HG03457 (cell line): ENCODE measurements at regions not wholly inside any gene's neighbourhood (a gene's known extent, or its start where the extent isn't known, plus 50 kb on each side); places are given as distances from the start of the nearest gene placed in this dataset.

ENCODE experiments used
- ATAC-seq: cut with Tn5 transposase; IDR thresholded peaks from one replicate; pipeline ENCODE4 v1.9.1; 2021; ENCODE audit warnings: moderate number of reproducible peaks; ENCODE audit not compliant: unreplicated experiment

- no peak for ATAC-seq
Measured at GRCh38 chr4:13190093-13190721, 293.9 kb downstream of the RAB28 start.

DNA sequence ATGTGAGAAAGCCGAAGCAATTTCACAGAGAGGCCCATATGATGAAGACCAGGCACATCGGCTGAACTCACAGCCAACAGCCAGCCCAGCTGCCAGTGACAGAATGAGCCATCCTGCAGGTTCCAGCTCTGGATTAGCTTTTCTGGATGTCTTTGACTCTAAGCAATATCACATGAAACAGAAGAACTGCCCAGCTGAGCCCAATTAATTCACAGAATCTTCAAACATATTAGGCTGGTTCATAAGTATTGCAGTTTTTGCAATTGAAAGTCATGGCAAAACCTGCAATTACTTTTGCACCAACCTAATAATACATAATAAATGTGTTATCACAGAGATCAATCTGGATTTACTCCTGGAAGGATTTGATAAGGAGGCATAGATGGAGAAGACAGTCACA is 299.9 kb downstream of the RAB28 start:
- no peak for ATAC-seq

- ATAC-seq, result no peak
Measured at GRCh38 chr4:13182133-13182532, 302.0 kb downstream of the RAB28 start.

- ATAC-seq, result no peak
Measured at GRCh38 chr4:13181681-13182080, 302.5 kb downstream of the RAB28 start.

GRCh38 chr4:13180701-13181100 is 303.4 kb downstream of the RAB28 start:
- no peak for ATAC-seq

DNA sequence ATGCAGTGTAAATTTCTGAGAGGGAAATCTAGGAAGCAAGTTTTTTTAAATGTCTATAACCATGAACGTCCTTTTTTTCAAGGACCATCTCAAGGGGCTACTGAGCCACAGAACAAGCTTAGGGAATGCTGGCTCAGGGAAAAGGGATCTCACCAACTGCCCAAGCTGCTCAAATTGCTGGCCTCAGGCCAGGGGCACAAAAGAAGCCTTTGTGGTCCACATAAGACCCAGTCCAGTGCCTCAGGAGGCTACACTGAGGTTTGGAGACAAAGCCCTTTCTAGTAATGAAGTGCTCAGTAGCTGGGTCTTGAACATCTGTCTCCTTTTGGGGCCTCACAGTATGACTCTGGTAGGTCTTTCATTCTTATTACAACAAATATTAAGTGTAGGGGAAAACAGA is 305.5 kb downstream of the RAB28 start:
- no peak for ATAC-seq

GRCh38 chr4:13176741-13177142 is 307.4 kb downstream of the RAB28 start:
- ATAC-seq, result no peak

DNA sequence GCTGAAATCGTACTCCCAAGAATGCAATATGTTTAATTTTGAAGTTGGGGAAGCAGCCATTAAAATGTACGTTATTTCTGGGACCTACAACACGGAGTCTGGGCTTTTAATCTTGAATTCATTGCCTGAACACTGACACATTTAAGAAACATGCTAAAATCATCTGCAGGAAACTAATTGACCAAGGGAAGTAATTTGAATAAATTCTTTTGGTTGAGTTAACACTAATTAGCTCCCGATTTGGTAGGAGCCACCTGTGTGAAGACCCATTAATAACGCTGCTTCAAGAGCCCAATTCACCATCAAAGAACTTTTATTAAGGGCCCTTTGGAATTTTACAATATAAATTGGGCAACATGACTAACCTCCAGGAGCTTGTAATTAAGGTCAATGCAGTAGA is 309.2 kb downstream of the RAB28 start:
- no peak for ATAC-seq

- no peak for ATAC-seq
Measured at GRCh38 chr4:13174001-13174400, 310.1 kb downstream of the RAB28 start.

DNA sequence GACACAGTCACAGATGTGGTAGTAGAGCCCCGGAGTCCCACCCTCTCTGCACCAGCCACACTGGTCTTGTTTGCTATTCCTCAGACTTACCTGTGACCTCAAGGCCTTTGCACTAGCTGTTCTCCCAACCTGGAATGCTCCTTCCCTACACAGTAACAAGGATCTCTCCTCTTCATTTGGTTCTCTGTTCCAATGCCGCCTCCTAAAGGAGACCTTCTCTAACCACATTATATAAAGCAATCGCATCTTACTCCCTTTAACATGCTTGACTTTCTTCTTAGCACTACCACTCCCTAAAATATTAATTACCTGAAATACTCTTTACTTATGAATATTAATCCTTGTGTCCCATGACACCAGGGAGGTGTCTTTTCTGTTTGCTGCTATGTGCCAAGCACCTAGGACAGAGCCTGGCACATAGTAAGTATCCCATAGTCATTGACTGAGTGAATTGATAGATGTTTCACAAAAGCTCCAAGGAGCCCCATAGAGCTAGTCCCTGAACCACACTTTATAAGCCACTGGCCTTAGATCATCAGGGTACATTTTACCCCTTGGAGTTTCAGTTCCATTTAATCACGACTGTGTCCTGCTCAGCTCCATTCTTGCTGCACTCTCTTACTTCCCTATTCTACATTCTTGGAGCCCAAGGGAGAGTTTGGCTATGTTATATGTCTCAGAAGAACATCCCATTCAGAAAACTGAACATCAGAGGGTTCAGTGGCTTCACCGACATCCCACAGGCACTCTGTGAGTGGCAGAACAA is 312.7 kb downstream of the RAB28 start:
- no peak for ATAC-seq

DNA sequence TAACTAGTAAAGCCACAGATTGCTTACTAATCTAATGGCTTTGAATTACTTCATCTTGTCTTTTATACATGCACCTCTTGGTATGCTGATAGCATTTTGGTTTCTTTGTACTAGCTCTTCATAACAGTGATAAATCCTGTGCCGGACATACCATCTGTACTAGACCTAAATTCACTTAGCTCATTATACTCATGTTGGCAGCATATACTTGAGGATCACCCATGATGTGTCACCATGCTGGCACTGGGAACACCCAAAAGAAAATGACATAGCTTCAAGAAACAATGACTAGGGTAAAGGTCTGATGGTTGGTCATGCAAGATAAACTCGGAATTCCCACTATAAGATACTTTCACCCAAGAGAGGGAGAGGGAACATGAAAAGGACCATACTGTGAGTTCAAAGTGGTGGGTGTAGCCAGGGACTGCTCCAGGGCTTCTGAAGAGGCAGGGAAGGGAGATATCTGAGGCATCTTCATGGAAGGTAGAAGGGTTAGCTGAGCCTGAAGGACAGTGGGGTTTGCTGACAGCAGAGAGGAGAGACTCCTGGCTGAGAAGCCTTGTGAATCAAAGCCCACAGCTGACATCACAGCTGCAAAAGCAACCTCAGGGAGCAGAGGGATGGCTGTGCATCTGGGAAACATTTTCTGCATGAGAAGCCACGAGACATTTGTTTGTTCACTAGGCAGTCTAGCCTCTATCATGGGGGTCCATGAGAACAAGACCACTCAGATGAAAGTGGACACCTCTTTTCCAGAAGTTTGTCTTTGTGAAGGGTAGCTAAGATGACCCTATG is 314.2 kb downstream of the RAB28 start:
- ATAC-seq, result no peak

GRCh38 chr4:13168326-13168725 is 315.8 kb downstream of the RAB28 start:
- ATAC-seq, result no peak

GRCh38 chr4:13166214-13166613 is 317.9 kb downstream of the RAB28 start:
- no peak for ATAC-seq

- no peak for ATAC-seq
Measured at GRCh38 chr4:13164783-13165331, 319.3 kb downstream of the RAB28 start.

DNA sequence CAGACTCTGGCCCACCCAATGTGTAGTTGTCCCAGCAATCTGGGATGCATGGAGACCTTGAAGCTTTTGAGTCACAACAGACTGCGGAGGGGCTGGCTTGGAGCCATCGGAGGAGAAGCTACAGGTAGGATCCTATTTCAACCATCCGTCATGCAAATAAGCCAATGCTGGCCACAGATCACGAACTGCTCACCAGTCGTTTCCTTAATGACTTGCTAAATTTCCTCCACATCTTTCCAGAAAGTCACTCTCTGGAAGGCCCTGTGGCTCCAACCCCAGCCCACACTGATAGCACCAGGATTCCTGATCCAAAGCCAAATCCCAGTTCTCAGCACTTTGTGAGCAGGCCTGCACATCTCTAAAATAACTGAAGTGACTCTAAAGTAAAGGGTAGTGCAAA is 321.3 kb downstream of the RAB28 start:
- no peak for ATAC-seq

DNA sequence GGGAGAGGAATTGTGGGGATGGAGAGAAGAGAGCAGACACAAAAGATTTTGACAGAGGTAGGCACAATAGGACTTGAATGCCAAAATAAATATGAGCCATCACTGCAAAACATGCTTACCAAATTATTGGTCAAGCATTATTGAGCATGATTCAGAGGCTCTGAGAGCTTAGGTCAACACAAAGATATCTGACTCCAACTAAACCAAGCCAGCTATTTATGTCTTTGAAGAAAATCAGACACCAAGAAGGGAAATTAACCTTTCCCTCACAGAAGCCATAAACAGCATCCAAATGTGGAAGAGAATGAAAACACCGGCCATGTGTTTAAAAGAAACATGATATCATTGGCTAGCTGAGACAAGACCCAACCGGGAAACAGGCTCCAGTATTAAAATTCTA is 323.2 kb downstream of the RAB28 start:
- ATAC-seq, result no peak

DNA sequence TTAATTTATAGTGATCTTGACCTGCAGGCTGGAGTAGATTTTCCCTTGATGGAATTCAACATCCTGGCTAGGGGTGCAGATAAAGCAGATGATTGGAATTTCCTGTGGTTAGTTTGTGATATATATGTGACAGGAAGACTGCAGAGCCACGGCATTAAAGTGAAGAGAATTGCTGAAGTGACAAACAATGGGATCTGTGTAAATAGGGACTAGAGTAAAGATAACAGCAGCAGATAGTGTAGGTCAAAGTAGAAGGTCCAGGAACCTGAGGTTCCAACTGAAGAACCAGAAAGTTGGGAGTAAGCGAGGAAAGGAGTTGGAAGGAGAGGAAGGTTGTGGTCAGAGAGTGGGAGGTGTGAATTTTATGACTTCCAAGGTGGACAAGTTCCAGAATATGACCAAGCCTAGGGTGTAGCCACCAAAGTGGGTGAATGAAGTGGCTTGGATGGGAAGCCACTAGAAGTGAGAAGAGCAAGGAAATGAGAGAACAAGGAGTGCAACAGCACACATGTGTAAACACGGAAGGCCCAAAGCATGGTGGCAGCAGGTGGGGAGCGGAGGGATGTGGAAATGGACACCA is 325.0 kb downstream of the RAB28 start:
- ATAC-seq, result no peak

DNA sequence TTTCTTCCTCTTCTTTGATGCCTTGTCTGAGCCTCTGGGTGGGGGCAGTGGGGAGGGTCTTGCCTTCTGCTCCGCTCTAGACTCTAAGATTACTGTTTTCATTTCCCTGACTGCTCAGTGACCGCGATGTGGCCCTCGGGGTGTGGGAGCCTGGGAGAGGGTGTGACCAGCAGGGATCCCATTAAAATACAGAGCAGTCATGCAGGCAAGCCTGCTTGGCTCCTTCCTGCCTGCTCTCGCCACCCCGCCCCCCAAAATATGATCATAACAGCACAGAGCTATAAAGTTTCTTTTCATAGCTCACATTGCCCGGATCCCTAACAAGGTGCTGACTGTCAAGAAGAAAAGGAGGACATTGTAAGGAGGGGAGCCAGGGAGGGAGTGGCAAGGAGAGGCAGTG is 332.9 kb downstream of the RAB28 start:
- no peak for ATAC-seq

DNA sequence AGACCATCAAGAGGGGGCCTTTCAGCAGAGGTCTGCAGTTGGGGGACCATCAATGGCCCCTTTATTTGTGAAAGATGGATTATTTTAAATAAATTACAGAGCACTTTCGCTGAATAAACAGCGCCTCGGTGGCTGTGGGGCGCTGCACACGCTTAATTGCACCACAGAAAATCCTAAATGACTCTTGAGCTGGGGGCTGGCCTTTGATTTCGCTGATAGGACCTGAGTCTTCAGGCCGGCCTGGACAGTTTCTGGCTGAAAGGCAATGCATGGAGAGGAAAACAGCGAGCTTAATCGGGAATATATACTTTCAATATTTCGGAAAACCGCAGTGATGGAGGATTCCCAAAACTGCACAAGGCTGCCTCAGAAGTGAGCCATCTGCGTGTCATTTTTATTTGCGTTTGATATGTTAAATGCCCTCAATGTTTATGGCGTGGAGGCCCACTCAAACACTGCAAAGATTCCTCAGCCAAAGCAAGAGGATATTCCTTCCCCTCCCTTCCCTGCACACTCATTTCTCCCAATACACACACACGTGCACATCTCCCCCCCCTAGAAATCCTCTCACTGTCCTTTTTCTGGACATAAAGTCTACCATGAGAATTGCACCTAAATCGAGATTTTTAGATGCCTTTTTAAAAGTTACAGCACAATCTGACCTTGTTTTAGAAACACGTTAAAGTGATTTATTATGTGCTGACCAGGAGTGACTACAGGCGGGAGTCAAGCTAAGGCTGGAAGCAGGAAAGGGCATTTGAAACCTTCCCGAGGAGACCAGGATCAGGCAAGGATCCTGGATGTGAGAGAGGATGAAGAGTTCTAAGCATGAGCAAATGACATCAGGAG is 340.7 kb downstream of the RAB28 start:
- no peak for ATAC-seq

DNA sequence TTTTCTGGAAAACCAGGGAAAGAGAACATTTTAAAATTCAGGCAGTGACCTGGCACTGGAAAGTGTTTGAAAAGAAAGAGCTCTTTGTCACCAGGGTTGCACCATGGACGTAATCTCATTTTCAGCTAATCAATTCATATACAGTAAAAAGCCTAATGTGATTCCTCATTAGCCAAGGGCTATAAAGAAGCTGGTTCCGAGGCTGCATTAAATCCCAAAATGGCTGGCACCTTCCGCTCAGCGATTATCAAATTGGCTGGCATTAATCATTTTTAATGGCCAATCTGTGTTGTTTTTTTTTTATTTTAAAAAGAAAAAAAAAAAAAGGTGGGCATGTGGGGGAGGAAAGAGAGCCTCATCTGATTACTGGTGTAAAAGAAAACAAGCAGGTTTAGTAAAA is 341.4 kb downstream of the RAB28 start:
- no peak for ATAC-seq
